Natural killer cell (primary cell): ENCODE measurements at regions not wholly inside any gene's neighbourhood (a gene's known extent, or its start where the extent isn't known, plus 50 kb on each side); places are given as distances from the start of the nearest gene placed in this dataset.

ENCODE experiments used
- ATAC-seq, 3 donors: fragments of 150-1000 bp in 2 of 3; fragments of 200-7000 bp in 1 of 3; cut with Tn5 transposase; 1 replicate in 1 of 3; 2 replicates in 2 of 3; pipeline ENCODE4 v1.10.0; 2021; ENCODE audit warnings: mild to moderate bottlenecking in 2 of 3, moderate library complexity in 2 of 3
- DNase-seq, 2 donors: peaks; one replicate each; pipeline versions ENCODE4 v3.0.0 to v3.0.0-alpha.2; 2013 to 2021; ENCODE audit warnings: mixed read lengths in 1 of 2
- H3K27ac ChIP-seq: one replicate; pipeline ENCODE4 v1.5.1; 2013; ENCODE audit warnings: mild to moderate bottlenecking, low read length
- H3K27me3 ChIP-seq: one replicate; pipeline ENCODE4 v1.6.1; 2013; ENCODE audit warnings: low read length; ENCODE audit not compliant: control insufficient read depth, insufficient read depth
- H3K36me3 ChIP-seq: one replicate; pipeline ENCODE4 v1.6.1; 2013; ENCODE audit warnings: low read length; ENCODE audit not compliant: control insufficient read depth, insufficient read depth
- H3K4me1 ChIP-seq: one replicate; pipeline ENCODE4 v1.6.1; 2013; ENCODE audit warnings: low read length; ENCODE audit not compliant: control insufficient read depth, insufficient read depth
- H3K4me3 ChIP-seq: one replicate; pipeline ENCODE4 v1.5.1; 2013; ENCODE audit warnings: low read length
- H3K9me3 ChIP-seq: one replicate; pipeline ENCODE4 v1.6.1; 2013; ENCODE audit warnings: low read length; ENCODE audit not compliant: control insufficient read depth, insufficient read depth
- H3K27ac Mint-ChIP-seq, 2 donors: one replicate each; pipeline ENCODE4 v1.8.0; 2022; ENCODE audit warnings: mild to moderate bottlenecking in 2 of 2, mixed read lengths in 2 of 2, moderate library complexity in 1 of 2
- H3K27me3 Mint-ChIP-seq, 2 donors: one replicate each; pipeline ENCODE4 v1.8.0; 2022; ENCODE audit warnings: low read depth in 2 of 2, mixed read lengths in 2 of 2
- H3K36me3 Mint-ChIP-seq: one replicate; pipeline ENCODE4 v1.8.0; 2022; ENCODE audit warnings: mixed read lengths
- H3K4me1 Mint-ChIP-seq, 2 donors: one replicate each; pipeline ENCODE4 v1.8.0; 2022; ENCODE audit warnings: mixed read lengths in 2 of 2
- H3K4me3 Mint-ChIP-seq: one replicate; pipeline ENCODE4 v1.8.0; 2022; ENCODE audit warnings: mild to moderate bottlenecking, moderate library complexity, mixed read lengths
- H3K9me3 Mint-ChIP-seq, 2 donors: one replicate each; pipeline ENCODE4 v1.8.0; 2022; ENCODE audit warnings: mixed read lengths in 2 of 2
- WGBS: methylation state at CpG from one replicate; pipeline ENCODE4 v1.1.7; 2013; ENCODE audit warnings: missing lambda C conversion rate; ENCODE audit not compliant: insufficient coverage; 5-methylcytosine and 5-hydroxymethylcytosine counted together
- intact Hi-C: fragments of 100-400 bp; cut with micrococcal nuclease; formaldehyde crosslinking; loops from one replicate; pipeline ENCODE4 v1.14.2; 2022
- TF ChIP-seq, protein P1 (sequence below): fragments of 200-600 bp; IDR thresholded peaks from one replicate; pipeline ENCODE4 v1.8.0; 2022; ENCODE audit warnings: antibody characterized with exemption

DNA sequence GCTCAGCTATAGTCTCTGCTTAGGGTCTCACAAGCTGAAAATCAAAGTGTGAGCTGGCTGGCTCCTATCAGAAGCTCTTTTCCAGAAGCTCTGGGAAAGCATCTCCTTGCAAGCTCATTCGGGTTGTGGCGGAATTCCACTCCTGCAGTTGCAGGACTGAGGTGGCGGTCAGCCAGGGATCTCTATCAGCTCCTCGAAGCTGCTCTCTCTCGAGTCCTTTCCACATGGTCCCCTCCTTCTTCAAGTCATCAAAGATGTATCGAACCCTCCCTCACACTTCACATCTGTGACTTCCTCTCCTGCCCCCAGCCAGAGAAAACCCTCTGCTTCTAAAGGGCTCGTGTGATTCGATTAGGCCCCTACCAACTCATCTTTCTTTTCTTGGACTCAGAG, 141.7 kb downstream of the ZFP36L2 start:
- WGBS = 54% methylated on average over 8 of the region's 8 CpGs
- Mint-ChIP-seq H3K27me3 (no peaks in the 10 kb centered on the region), H3K4me3 (peak overlapping the region; percentile 43), H3K9me3 (no peaks in the 10 kb centered on the region), H3K27ac (peak overlapping the region; percentile 54 to 81), H3K4me1 (peaks cover 21 to 41% of the 10 kb centered on the region in 2 donors), H3K36me3 (no peaks in the 10 kb centered on the region)
- no peaks in the 10 kb centered on the region for H3K9me3 ChIP-seq
- no peak overlapping the region for H3K4me3 ChIP-seq
- peaks cover 38% of the 10 kb centered on the region for H3K4me1 ChIP-seq
- ATAC-seq (peak; percentile 46 to 69 (median 47)), DNase-seq (no peak)
- no peak overlapping the region for H3K27ac ChIP-seq
- TF ChIP-seq, protein P1, sequence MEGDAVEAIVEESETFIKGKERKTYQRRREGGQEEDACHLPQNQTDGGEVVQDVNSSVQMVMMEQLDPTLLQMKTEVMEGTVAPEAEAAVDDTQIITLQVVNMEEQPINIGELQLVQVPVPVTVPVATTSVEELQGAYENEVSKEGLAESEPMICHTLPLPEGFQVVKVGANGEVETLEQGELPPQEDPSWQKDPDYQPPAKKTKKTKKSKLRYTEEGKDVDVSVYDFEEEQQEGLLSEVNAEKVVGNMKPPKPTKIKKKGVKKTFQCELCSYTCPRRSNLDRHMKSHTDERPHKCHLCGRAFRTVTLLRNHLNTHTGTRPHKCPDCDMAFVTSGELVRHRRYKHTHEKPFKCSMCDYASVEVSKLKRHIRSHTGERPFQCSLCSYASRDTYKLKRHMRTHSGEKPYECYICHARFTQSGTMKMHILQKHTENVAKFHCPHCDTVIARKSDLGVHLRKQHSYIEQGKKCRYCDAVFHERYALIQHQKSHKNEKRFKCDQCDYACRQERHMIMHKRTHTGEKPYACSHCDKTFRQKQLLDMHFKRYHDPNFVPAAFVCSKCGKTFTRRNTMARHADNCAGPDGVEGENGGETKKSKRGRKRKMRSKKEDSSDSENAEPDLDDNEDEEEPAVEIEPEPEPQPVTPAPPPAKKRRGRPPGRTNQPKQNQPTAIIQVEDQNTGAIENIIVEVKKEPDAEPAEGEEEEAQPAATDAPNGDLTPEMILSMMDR = no peak
- no peaks in the 10 kb centered on the region for H3K36me3 ChIP-seq
- intact Hi-C loops = no loop called here
- no peaks in the 10 kb centered on the region for H3K27me3 ChIP-seq

DNA sequence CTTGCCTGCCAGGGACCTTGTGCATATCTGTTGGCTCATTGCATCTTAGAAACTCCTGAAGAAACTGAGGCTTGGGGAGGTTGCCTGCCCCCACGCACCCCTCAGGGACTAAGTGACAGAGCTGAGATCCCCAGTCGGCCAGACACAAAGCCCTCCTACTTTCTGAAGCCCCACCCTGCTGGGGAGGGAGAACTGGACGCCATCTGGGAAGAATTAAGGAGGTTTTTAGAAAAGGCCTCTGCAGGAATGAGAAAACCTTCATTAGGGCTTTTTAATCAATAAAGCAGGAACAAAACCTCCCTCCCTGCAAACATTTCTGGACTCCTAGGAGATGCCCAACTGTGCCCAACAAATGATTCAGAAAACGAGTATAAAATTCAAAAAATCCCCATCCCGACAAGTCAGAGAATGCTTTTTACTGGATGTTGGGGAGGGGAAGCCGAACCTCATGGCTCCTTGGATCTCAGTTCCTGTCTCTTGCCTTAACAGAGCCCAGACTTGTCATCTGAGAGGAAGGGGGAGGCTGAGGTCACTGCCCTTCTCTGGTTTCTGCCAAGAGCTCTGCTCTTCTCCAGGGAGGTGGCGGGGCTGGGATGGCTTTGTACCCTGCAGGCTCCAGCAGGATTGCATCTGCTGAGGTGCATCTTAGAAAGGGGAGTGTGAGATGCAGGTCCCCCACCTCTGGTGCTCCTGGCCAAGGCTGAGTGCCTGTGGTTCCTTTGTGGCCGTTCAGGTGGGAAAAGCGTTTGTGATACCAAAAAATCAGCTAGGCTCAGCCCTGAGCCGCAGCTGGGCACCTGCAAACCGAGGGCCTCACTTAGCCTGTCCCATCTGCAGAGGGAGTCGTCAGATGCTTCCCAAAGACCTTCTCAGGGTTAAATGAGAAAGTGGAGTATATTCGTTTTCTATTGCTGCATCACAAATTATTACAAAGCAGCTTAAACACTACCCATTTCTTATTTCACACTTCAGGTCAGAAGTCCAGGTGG, 142.4 kb downstream of the ZFP36L2 start:
- H3K4me1 ChIP-seq = peaks cover 38% of the 10 kb centered on the region
- ATAC-seq (no peak), DNase-seq (no peak)
- no peaks in the 10 kb centered on the region for H3K36me3 ChIP-seq
- no peak overlapping the region for H3K27ac ChIP-seq
- Mint-ChIP-seq H3K27me3 (no peaks in the 10 kb centered on the region), H3K36me3 (no peaks in the 10 kb centered on the region), H3K9me3 (no peaks in the 10 kb centered on the region), H3K4me1 (peaks cover 21 to 41% of the 10 kb centered on the region in 2 donors), H3K27ac (peak overlapping the region; percentile 54 to 81), H3K4me3 (no peak overlapping the region)
- no peaks in the 10 kb centered on the region for H3K27me3 ChIP-seq
- no peak overlapping the region for H3K4me3 ChIP-seq
- intact Hi-C loops = no loop called here
- no peaks in the 10 kb centered on the region for H3K9me3 ChIP-seq
- TF ChIP-seq, protein P1 = no peak
- 83% methylated on average over 11 of the region's 13 CpGs for WGBS

GRCh38 chr2:43082903-43083677, 143.3 kb downstream of the ZFP36L2 start:
- no peak for DNase-seq
- Mint-ChIP-seq H3K36me3 (no peaks in the 10 kb centered on the region), H3K4me1 (peaks cover 21 to 41% of the 10 kb centered on the region in 2 donors), H3K27me3 (no peaks in the 10 kb centered on the region), H3K4me3 (no peak overlapping the region), H3K27ac (no peak overlapping the region), H3K9me3 (no peaks in the 10 kb centered on the region)
- H3K27ac ChIP-seq = no peak overlapping the region
- no peaks in the 10 kb centered on the region for H3K27me3 ChIP-seq
- WGBS = 86% methylated on average over 10 of the region's 10 CpGs
- H3K36me3 ChIP-seq = no peaks in the 10 kb centered on the region
- TF ChIP-seq, protein P1 = no peak
- no peaks in the 10 kb centered on the region for H3K9me3 ChIP-seq
- peaks cover 38% of the 10 kb centered on the region for H3K4me1 ChIP-seq
- intact Hi-C loops = no loop called here
- H3K4me3 ChIP-seq = no peak overlapping the region
- ATAC-seq = no peak
